GM21381 (cell line): ENCODE measurements at regions not wholly inside any gene's neighbourhood (a gene's known extent, or its start where the extent isn't known, plus 50 kb on each side); places are given as distances from the start of the nearest gene placed in this dataset.
"Not testable (repeated sequence)": the region's sequence is repeated elsewhere in the genome, so short reads cannot be mapped to it uniquely, and the experiment has no call there.

Experiments
- ATAC-seq: cut with Tn5 transposase; IDR thresholded peaks from one replicate; pipeline ENCODE4 v1.9.1; 2021; ENCODE audit warnings: mild to moderate bottlenecking, moderate library complexity; ENCODE audit not compliant: unreplicated experiment

DNA sequence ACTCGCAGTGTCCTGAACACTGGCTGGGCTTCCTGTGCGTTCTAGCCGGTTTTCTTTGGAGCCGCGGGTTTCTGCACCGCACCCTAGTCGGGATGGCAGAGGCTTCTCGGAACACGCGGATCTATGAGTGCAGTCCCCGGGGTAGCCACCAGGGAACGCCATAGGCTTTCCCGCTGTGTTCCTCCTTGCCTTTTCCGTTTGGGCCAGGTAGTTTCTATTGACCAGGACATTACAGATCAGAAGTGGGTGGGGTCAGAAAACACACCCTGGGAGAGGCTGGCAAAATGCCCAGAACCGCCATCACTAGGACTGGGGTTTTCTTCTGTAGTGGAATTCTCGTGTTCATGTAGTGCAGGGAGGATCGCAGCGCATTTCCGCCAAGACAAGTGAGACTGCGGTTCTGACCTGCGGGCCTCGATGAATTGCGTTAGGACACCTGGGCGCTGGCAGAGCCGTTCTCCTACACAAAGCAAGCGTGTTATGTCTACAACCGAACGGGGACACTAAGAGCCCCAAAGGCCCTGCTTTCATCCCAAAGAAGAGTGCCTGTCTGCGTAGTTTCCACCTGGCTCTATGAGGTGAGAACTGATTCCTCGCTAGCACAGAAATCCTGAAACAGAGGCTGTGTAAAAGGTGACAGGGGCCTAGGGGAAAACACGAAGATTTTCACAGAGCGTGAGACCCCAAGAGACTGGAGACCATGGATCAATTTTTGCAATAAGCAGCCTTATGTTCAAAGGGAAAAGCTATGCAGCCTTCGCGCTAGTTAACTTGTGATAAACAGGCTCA is 121.5 kb downstream of the PPIAL4G start:
- not testable (repeated sequence) for ATAC-seq

DNA sequence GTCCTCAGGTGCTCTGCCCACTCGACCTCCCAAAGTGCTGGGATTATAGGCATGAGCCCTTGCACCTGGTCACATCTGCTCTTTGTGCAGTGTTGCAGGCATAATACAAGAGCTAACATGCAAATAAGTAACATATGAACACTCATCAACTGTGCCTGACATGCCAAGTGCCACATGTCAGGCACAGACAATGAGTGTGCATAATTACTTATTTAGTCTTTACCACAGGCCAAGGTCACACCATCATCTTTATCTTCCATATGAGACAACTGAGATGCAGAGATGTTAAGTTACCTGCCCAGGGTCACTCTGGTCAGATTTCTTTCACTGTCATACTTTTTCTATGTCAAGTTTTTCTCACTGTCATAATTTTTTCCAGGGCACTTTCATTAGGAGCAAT is 126.1 kb downstream of the PPIAL4G start:
- no peak for ATAC-seq

DNA sequence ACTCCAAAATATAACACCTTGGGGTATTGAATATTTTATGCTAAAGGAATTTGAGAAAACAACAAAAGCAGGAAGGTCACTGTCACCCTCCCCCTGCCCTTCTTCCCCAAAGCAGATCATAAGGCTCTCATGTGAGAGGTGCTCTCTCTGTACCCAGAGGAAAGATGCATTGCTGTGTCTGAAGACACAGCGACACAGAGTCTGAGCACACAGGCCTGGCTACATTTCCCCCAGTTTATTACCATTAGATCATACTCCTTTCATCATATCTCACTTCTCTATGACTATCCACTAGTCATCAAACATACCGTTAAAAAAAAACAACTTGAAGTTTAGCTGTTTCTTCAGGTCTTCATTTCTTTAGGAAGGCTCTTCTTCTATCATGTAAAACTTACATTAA is 127.1 kb downstream of the PPIAL4G start:
- ATAC-seq = no peak

DNA sequence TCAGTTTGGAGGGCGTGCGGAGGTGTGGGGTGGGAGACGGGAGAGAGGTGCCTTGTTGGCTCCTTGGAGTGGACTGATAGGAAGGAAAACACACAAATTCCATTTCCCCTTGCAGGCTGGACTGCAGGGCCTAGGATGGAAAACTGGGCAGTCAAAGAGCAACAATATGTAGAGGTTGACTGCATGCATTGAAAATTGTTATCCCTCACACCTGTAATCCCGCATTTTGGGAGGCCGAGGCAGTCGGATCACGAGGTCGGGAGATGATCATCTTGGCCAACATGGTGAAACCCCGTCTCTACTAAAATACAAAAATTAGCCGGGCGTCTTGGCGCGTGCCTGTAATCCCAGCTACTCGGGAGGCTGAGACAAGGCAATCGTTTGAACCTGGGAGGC is 128.2 kb downstream of the PPIAL4G start:
- ATAC-seq = no peak

DNA sequence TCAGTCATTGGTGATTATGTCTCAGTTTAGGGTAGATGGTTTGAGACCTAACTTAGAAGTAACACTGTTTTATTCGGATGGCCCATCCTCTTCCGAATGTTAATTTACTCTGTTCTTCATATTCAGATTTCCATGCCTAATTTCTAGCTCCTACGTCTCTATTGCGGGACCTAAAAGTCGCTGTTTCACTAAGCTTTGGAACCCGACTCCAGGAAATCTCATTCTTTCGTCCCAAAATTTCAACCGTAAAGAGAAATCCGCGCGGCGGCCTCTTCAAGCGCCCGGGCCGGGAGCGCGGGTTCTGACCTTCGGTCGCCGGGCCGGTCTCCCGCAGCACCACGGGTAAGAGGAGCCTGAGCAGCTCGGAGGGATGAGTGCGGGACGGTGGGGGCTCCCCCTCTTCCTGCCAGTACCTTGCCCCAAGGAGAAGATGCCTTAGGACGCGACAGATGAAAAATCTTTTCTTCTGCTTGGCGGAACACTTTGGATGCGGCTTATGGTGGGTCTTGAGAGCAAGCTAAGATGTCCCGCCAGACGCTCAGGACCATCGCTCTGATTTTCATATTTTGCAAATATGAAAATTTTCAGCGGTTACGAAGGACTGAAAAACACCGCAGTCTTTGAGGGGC is 128.7 kb downstream of the PPIAL4G start:
- ATAC-seq = no peak

DNA sequence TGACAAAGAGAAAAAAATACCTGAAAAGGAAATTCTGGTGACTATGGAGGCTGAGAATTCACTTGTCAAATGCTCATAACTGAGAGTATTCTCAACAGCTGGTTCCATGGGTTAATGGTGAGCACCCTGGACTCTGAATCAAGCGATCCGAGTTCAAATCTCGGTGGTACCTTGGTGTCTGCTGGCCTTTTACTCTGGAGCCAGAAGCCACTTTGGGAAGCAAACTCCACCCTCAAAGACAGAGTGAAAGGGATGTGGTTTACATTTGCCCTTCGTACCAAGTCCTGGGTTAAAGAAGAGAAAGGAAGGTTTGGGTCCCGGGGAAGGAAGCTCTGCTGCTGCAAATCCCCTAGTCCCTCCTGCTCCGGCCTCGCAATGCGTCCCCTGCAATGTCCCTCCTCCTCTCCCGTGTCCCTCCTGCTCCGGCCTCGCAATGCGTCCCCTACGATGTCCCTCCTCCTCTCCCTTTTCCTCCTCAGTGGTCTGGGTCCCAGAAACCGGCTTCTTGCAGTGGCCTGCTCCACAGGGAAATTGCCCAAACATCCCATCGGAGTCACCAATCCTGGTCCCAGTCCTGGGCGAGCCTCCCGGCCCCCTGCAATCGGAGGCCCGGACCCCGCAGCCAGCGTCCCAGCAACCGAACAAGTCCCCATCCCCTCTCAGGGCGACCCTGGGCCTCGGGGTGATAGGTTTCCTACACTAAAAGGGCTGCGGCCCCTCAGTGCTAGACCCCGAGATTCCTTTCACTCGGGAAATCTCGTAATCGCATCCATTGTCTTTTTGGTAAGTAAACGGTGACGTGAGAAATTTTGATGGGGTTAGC is 129.4 kb downstream of the PPIAL4G start:
- ATAC-seq = no peak

DNA sequence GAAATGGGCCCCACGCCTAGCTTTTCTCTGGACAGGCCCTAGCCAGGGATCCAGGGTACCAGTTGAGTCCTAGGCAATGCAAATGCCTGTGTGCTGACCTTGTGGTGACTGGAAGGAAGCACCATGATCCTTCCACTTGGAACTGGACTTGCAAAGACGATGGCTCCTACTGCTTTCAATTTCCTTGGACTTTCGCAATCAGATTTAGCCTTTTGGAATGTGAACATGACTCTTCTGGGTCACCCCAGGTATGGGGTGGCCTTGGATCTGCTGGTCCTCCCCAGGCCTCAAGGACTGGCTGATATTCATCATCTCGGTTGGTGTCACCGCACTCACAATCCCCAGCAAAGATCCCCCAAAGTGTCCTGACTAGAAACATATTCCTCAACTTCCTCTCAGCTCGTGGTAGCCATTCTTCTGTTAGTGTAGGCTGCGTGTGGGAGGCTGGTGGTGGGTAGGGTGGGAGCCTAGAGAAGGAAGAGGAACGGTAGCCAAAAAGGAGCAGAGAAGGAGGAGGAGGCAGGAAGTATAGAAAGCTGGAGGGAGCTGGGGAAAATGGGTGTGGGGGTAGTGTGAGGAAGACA is 130.5 kb downstream of the PPIAL4G start:
- no peak for ATAC-seq

DNA sequence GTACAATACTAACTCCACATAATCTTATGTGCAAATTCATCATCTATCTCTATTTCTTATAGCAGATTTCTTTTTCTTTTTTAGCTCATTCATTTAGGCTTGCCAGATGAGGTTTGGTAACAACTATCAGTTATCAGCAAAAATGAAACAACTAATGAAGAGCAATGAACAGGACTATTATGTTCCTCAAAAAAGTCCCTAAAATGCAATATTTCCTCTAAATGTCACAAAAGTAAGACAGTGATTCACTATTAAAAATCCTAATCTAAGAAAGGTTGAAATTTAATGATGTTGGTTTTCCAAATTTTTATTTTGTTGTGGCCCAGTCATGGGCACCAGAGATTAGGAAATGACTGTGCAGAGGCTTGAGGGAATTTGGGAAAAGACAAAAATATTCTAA is 135.3 kb downstream of the PPIAL4G start:
- ATAC-seq = no peak

DNA sequence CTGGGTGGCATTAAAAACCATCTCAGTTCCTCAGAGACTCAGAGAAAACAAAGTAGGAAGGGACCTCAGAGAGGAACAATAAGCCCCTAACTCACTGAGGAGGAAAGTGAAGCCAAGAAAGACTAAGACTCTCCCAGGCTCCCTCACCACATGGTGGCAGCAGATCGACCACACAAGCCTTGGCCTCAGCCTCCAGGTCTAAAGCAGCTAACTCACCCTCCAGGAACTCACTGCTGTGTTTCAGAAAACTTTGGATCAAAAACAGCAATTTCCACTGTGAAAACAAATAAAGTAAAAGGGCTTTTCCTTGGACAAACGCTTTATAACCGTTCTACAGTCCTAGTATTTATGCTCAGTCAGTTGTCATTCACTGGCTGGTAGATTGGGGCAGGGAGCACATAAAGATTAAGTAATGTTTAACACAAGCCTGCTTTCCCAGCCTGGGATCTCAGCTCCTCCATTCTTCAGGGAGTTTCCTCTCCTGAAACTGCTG is 137.4 kb downstream of the PPIAL4G start:
- ATAC-seq = not testable (repeated sequence)

DNA sequence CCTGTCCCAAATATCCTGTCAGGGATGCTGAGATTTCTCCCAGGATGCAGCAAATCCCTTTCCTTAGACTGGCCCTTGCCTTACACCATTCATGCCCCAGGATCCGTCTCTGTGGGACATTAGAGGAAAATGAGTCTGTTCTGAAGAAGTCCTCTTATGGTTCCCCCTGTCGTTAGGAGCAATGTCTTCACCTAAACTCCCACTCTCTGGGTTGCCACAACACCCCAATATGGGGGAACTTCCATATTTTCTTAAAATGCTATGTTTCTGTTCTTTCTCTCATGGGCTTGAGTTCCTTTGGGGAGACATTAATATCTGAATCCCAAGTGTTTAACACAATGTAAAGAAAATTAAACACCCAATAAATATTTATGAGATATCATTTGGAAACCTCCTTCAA is 138.5 kb downstream of the PPIAL4G start:
- ATAC-seq = not testable (repeated sequence)

DNA sequence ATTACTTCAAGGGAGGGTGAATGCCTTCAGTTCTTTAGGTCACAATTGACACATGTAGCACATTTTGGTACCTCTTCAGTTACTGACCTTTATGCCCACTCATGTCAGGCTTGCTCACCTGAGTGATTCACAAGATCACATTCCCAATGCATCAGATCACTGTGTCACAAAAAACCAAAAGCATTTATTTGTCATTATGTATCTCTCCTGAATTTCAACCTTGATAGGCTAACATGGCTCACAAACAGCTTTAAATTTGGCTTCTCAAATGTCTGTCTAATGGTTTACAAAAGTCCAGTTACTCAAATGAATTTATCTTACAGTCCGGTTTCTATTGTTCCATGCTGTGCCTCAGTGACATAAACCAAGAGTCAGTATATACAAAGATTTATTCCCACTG is 141.4 kb downstream of the PPIAL4G start:
- ATAC-seq = not testable (repeated sequence)

DNA sequence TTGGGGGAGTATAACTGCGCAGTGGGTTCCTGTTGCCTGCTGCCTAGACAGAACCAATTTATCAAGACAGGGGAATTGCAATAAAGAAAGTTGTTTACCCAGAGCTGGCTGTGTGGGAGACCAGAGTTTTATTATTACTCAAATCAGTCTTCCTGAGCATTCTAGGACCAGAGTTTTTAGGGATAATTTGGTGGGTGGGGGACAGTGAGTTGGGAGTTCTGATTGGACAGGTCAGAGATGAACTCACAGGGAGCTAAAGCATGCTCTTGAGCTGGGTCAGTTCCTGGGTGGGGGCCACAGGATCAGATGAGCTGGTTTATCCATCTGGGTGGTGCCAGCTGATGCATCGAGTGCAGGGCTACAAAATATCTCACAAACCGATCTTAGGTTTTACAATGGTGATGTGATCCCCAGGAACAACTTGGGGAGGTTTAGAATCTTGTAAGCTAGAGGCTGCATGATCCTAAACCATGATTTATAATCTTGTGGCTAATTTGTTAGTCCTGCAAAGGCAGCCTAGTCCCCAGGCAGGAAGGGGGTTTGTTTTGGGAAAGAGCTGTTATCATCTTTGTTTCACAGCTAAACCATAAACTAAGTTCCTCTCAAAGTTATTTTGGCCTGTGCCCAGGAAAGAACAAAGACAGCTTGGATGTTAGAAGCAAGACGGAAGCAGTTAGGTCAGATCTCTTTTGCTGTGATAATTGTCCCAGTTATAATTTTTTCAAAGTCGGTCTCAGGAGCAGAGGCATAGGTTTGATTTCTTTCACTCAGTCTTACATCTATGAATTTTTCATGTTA is 146.8 kb downstream of the PPIAL4G start:
- ATAC-seq = not testable (repeated sequence)

DNA sequence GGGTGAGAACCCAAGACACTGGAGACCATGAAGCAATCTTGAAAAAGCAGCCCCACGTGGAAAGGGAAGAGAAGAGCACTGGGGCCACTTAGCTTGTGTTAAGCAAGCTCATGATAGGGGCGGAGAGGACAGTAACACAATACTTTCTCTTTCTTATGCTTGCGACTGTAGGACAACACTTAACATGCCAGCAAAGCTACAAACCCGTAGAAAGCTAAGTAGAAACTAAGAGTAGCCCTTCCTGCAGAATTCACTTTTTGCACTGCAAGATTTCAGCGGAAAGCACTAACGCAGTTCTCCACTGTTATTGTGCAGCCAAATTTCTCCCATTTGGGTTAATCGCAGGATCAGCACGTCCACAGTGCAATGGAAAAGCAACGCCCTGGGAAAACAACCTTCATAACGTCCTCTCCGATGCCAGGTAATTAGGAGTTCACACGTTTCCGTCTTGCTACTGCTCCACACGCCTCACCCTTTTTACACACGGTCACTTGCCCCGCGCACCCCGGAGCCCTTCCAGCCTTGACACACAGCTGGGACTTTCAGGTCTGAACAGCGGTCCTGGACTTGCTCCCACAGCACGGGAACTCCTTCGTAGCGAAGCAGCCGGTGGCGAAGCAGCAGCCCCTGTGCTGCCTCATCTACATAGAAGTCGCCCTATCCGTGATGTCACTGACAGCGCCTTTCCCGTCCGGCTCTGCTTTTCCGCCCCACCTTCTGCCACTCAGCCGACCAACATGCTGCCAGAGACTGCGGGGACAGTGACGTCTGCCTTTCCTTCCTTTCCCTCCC is 148.6 kb downstream of the PPIAL4G start:
- ATAC-seq = peak; percentile 78

DNA sequence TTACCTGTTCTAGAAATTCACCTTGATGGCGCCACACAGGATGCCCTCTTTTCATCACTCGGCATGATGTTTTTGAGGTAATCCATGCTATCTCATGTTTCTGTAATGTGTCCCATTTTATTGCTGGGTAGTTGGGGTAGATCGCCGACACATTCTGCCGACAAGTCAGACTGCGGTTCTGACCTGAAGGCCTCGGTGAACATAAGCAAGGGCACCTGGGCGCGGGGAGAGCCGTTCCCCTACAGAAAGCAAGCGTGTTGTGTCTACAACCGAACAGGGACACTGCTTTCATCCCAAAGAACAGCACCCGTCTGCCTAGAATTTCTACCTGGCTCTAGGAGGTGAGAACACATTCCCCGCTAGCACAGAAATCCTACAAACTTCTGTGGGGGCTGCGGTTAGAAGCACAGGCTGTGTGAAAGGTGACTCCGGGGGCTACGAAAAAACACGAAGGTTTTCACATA is 149.2 kb downstream of the PPIAL4G start:
- ATAC-seq = no peak

DNA sequence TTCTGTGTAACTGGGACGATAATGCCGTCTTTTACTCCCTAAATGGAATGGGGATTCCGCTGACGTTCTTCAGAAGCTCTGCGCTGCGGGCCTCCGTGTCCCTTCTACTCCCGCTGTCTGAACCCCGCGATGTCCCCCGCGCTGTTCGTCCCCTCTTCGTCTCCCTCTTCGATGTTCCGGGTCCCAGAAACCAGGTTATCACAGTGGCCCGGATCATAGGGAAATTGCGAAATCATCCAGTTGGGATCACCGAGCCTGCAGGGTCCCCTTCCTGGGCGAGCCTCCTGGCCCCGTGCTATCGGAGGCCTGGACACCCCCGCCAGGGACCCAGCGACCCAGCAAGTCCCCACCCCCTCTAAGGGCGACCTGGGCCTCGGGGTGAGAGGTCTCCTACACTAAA is 154.2 kb downstream of the PPIAL4G start:
- no peak for ATAC-seq

DNA sequence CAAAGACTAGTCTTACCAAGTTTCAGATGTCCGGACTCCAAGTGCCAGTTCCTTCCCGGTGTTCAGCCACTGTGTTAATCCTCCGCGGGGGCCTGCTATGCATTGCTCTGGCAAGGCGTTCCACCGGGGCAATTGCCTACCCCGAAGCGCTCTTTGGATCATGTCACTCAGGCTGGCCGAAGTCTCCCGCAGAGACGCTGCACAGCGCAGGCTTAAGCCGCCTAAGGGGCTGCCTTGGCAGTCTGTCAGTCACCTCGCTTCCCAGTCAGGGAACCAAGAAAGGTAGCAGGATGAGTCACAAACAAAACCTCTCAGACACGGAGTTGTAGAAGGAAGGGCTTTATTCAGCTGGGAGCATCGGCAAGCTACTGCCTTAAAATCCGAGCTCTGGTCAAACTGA is 158.1 kb downstream of the PPIAL4G start:
- ATAC-seq = not testable (repeated sequence)

DNA sequence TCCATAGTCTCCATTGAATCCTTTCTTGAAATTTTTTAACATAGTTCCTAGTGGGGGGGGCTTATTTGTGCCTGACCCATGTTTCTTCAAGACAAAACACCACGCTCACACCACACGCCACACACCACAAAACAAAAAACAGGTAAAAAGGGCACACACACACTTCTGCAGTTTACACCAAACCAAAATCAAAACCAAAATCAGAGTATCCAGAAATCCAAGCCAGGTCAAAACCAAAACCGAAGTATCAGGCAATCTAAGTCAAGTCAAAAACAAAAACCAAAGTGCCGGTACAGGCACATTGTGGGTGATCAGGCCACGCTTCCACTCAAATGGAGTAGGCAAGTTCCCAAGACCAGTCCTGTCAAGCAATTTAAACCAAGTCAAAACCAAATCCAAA is 158.6 kb downstream of the PPIAL4G start:
- not testable (repeated sequence) for ATAC-seq

DNA sequence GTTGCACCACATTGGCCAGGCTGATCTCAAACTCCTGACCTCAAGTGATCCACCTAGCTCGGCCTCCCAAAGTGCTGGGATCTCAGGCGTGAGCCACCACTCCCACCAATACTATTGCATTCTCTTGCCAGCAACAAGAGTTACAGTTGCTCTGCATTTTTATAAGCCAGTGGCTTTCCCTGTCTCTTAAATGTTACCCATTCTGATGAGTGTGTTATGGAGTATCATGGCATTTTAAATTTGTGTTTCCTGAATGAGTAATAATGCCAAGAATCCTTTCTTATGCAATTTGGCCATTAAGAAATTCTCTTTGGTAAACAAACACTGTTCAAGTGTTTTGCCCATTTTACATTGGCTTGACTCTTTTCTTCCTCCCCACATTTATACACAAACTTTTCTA is 163.0 kb downstream of the PPIAL4G start:
- not testable (repeated sequence) for ATAC-seq

DNA sequence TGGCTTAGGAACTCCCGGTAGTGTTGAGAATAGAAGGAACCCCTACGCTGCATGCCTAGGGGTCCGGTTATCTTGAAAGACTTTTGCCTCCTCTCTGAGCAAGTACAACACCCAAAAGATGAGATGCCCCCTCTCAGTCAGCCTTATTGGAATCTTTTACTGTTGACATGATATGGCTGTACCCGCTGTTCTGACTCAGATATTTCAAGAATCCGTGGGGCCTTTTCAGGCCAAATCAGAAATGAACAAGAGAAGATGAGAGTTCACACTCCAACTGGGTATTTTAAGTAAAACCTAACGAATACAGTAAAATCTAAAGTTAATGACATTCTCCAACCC is 164.2 kb downstream of the PPIAL4G start:
- no peak for ATAC-seq
